Neuron (in vitro differentiated cells): ENCODE measurements at regions not wholly inside any gene's neighbourhood (a gene's known extent, or its start where the extent isn't known, plus 50 kb on each side); places are given as distances from the start of the nearest gene placed in this dataset.
"Not testable (repeated sequence)": the region's sequence is repeated elsewhere in the genome, so short reads cannot be mapped to it uniquely, and the experiment has no call there.

Source experiments
- H2AFZ ChIP-seq: one replicate; pipeline ENCODE4 v1.6.1; 2013; ENCODE audit warnings: low read depth, mild to moderate bottlenecking, inconsistent platforms, low read length, moderate library complexity
- H3K27me3 ChIP-seq: one replicate; pipeline ENCODE4 v1.6.1; 2013; ENCODE audit warnings: low read length; ENCODE audit not compliant: insufficient read depth
- H3K36me3 ChIP-seq: one replicate; pipeline ENCODE4 v1.6.1; 2013; ENCODE audit warnings: low read length; ENCODE audit not compliant: insufficient read depth
- H3K4me1 ChIP-seq: one replicate; pipeline ENCODE4 v1.6.1; 2013; ENCODE audit warnings: low read length; ENCODE audit not compliant: insufficient read depth
- H3K4me3 ChIP-seq: 2 replicates; pipeline ENCODE4 v1.5.1; 2013; ENCODE audit warnings: mild to moderate bottlenecking, low read length, moderate library complexity
- H3K9me3 ChIP-seq: one replicate; pipeline ENCODE4 v1.6.1; 2013; ENCODE audit warnings: low read length

- H3K9me3 ChIP-seq = no peaks in the 10 kb centered on the region
- no peaks in the 10 kb centered on the region for H3K36me3 ChIP-seq
- no peaks in the 10 kb centered on the region for H3K27me3 ChIP-seq
- H3K4me3 ChIP-seq = no peak overlapping the region
- no peaks in the 10 kb centered on the region for H3K4me1 ChIP-seq
- no peak overlapping the region for H2AFZ ChIP-seq
Observed at GRCh38 chrX:17944833-17945497, 83.9 kb upstream of the RAI2 start.

GRCh38 chrX:17941171-17941570, 80.1 kb upstream of the RAI2 start:
- H3K9me3 ChIP-seq, H3K36me3 ChIP-seq, H3K4me3 ChIP-seq, H3K4me1 ChIP-seq, H2AFZ ChIP-seq, H3K27me3 ChIP-seq: not testable (repeated sequence)

GRCh38 chrX:17939724-17940123, 78.6 kb upstream of the RAI2 start:
- no peaks in the 10 kb centered on the region for H3K27me3 ChIP-seq
- no peaks in the 10 kb centered on the region for H3K9me3 ChIP-seq
- no peaks in the 10 kb centered on the region for H3K4me1 ChIP-seq
- no peak overlapping the region for H2AFZ ChIP-seq
- no peak overlapping the region for H3K4me3 ChIP-seq
- H3K36me3 ChIP-seq = no peaks in the 10 kb centered on the region

GRCh38 chrX:17933856-17934255, 72.8 kb upstream of the RAI2 start:
- Histone ChIP-seq H3K9me3 (no peaks in the 10 kb centered on the region), H3K36me3 (no peaks in the 10 kb centered on the region), H3K4me1 (no peaks in the 10 kb centered on the region), H3K4me3 (no peak overlapping the region), H2AFZ (no peak overlapping the region), H3K27me3 (no peaks in the 10 kb centered on the region)

- Histone ChIP-seq H3K36me3 (no peaks in the 10 kb centered on the region), H3K4me1 (no peaks in the 10 kb centered on the region), H3K4me3 (no peak overlapping the region), H2AFZ (no peak overlapping the region), H3K27me3 (no peaks in the 10 kb centered on the region), H3K9me3 (no peaks in the 10 kb centered on the region)
Observed at GRCh38 chrX:17932781-17933180, 71.7 kb upstream of the RAI2 start.

- Histone ChIP-seq H2AFZ (no peak overlapping the region), H3K4me3 (no peak overlapping the region), H3K4me1 (no peaks in the 10 kb centered on the region), H3K9me3 (no peaks in the 10 kb centered on the region), H3K36me3 (no peaks in the 10 kb centered on the region), H3K27me3 (no peaks in the 10 kb centered on the region)
Observed at GRCh38 chrX:17931855-17932254, 70.8 kb upstream of the RAI2 start.

- Histone ChIP-seq H3K9me3 (no peaks in the 10 kb centered on the region), H3K36me3 (no peaks in the 10 kb centered on the region), H3K4me1 (no peaks in the 10 kb centered on the region), H3K4me3 (no peak overlapping the region), H2AFZ (no peak overlapping the region), H3K27me3 (no peaks in the 10 kb centered on the region)
Observed at GRCh38 chrX:17930850-17931249, 69.8 kb upstream of the RAI2 start.

GRCh38 chrX:17923546-17923945, 62.4 kb upstream of the RAI2 start:
- Histone ChIP-seq H3K27me3 (no peaks in the 10 kb centered on the region), H2AFZ (no peak overlapping the region), H3K36me3 (no peaks in the 10 kb centered on the region), H3K4me3 (no peak overlapping the region), H3K4me1 (no peaks in the 10 kb centered on the region), H3K9me3 (no peaks in the 10 kb centered on the region)

- no peaks in the 10 kb centered on the region for H3K36me3 ChIP-seq
- H3K27me3 ChIP-seq = no peaks in the 10 kb centered on the region
- H2AFZ ChIP-seq = no peak overlapping the region
- no peaks in the 10 kb centered on the region for H3K4me1 ChIP-seq
- no peak overlapping the region for H3K4me3 ChIP-seq
- H3K9me3 ChIP-seq = no peaks in the 10 kb centered on the region
Observed at GRCh38 chrX:17922303-17922702, 61.2 kb upstream of the RAI2 start.

GRCh38 chrX:17919896-17920446, 58.9 kb upstream of the RAI2 start:
- Histone ChIP-seq H3K9me3 (no peaks in the 10 kb centered on the region), H3K27me3 (no peaks in the 10 kb centered on the region), H3K4me1 (no peaks in the 10 kb centered on the region), H3K4me3 (no peak overlapping the region), H2AFZ (no peak overlapping the region), H3K36me3 (no peaks in the 10 kb centered on the region)

GRCh38 chrX:17917945-17918577, 57.0 kb upstream of the RAI2 start:
- Histone ChIP-seq H2AFZ (no peak overlapping the region), H3K9me3 (no peaks in the 10 kb centered on the region), H3K27me3 (no peaks in the 10 kb centered on the region), H3K36me3 (no peaks in the 10 kb centered on the region), H3K4me1 (no peaks in the 10 kb centered on the region), H3K4me3 (no peak overlapping the region)

- no peaks in the 10 kb centered on the region for H3K36me3 ChIP-seq
- no peak overlapping the region for H3K4me3 ChIP-seq
Observed at GRCh38 chrX:17913801-17914200, 52.7 kb upstream of the RAI2 start.

More at GRCh38 chrX:17913801-17914200, 52.7 kb upstream of the RAI2 start:
- no peak overlapping the region for H2AFZ ChIP-seq
- H3K9me3 ChIP-seq = no peaks in the 10 kb centered on the region
- H3K27me3 ChIP-seq = no peaks in the 10 kb centered on the region
- H3K4me1 ChIP-seq = no peaks in the 10 kb centered on the region
